Fibroblast of peridontal ligament (primary cell): ENCODE measurements at regions not wholly inside any gene's neighbourhood (a gene's known extent, or its start where the extent isn't known, plus 50 kb on each side); places are given as distances from the start of the nearest gene placed in this dataset.
"Not testable (repeated sequence)": the region's sequence is repeated elsewhere in the genome, so short reads cannot be mapped to it uniquely, and the experiment has no call there.

ENCODE experiments used
- DNase-seq: peaks from one replicate; pipeline ENCODE4 v3.0.0-alpha.2; 2010; ENCODE audit errors: extremely low read depth

DNA sequence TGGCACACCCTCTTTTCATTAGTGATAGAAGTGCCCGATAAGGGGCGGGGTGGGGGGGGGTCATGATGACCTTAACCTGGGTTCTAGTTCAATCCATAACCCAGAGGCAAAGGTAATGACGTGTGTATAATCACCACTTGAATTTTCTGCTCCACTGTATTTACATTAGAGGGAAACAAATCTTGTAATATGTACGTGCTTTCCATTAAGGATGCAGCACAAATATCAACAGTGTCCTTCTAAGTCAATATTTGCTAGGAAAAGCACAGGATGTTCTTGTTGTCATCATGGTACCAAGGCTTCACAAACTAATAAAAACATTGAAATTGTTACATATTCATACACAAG, 121.2 kb upstream of the SLC38A2 start:
- no peak for DNase-seq

DNA sequence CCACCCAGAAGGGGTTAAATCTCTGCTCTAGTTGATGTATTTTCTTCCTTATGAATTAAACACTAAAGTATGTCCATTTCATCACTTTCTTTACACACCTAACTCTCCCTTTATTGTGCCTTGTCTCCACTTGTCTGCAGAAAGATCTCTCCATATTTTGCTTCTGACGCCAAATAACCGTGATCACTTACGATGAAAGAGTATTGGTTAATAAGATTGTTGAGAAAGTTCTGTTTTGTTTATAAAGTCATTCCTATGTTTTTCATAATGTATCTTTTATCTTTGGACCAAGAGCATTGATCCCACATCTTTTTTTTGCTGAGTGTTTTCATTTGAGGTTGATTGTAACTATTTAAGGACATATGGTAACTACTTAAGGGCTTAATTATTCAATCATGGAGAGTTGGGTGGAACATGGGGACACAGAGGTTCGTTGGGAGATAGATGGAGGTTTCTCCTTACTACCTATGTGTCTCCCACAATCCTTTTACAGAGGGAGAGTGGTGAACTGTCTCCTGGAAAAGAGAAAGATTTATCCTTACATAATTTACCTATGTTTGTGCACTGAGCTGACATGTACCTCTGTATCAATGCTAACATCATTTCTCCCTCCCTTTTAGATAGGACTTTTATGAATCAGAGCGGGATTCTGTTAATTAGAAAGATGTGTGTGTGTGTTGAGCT, 120.7 kb upstream of the SLC38A2 start:
- DNase-seq: no peak

DNA sequence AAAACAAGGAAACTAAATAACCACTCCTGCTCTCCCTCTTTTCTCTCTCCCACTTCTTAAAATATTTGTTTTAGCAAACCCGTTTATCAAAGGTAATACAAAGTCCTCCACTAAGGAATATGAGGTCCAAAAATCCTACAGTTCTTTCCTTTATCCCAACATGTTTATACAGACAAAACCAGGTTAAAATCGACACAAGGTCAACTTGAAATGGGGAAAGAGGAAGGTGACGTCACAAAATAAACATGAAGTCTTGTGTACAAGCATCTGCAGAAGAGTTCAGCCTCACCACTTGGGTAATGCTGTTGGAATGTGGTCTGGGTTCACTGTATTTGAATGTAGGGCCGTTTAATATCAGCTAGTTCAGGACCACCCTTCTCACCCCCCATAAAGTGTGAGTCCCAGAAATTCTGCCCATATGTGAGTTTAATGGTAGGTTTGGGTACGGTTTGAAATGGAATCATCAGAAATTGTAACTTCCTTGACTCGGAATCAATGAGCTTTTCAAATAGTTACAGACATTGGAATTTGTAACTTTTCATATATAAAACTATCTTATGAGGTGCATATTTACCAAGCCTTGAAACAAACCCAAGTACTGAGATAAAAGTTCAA, 120.0 kb upstream of the SLC38A2 start:
- peak; percentile 79 for DNase-seq

DNA sequence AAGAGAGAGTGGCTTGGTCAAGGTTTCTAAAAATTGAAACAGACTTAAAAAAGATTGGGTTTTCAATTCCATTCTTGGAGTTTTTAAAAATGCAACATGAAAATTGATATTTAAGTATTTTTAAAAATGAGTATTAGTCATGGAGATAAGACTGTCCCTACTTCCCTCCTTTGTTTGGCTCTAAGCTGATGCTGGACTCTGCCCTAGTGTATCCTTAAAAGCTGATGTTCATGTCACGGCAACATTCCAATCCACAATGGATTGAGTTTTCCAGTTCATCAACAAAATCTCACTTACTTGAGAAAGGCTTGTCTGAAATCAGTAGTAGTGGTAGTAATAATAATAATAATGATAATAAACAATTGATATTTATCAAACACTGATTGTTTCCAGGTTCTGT, 119.0 kb upstream of the SLC38A2 start:
- DNase-seq: no peak

DNA sequence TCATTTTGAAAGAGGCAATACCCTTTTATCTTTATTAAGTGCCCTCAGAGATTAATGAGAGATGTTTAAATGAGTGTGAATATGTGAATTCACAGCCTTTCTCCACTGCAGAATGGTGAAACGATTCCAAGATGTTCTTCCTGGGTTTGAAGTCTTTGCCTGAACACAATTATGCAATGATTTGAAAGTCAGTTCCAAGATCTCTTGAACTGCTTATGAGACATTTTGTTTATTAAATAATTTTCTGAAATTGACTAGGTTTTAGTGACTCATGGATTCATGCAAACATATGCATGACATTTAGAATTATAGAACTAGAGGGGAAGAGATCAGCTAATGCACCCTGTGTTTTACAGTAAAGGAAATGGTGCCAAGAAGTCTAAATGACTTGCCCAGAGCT, 118.1 kb upstream of the SLC38A2 start:
- DNase-seq: peak; percentile 87

DNA sequence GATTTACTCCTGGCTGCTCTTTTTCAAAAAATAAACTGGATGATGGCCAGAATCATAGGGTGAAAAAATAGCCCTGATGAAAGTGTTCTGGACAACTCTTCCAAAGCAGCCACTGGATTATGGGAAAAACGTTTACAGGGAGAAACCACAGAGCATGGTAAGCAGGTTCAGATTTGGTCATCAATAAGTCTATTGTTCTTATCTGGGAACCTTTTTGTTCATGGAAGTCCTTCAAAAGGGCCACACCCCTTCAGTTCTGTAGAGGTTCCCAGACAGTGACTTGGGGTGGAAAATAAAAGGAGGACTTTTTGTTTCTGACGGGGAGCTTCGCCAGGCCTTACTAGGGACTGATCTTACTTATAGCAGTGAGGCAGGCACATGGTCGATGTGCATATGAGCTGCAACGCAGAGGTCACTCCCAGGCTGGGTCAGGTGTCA, 117.4 kb upstream of the SLC38A2 start:
- peak; percentile 25 for DNase-seq

DNA sequence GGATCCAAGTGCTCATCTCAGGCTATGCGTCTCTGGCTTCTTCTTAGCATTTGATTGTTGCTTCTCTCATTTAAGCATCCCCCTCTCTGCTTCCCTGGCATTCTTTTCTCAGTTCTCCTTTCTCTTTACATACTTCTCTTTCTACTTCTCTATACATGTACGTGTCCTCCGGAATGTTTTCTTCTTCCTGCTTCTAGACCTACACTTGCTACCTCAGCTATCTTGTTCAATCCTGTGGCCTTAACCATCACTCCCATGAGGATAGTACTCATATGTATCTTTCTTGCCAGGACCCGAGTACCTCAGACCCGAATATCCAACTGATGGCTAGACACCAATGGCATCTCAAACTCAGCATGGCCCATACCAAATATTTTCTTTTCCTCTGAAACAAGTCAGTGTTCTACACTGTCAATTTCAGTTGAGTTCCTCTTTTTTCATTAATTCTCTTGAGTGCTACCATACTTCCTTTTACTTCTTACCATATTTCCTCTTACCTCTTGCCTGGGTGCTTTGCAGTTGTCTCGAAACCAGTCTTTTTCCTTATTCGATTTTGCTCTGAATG, 115.1 kb upstream of the SLC38A2 start:
- DNase-seq: no peak

DNA sequence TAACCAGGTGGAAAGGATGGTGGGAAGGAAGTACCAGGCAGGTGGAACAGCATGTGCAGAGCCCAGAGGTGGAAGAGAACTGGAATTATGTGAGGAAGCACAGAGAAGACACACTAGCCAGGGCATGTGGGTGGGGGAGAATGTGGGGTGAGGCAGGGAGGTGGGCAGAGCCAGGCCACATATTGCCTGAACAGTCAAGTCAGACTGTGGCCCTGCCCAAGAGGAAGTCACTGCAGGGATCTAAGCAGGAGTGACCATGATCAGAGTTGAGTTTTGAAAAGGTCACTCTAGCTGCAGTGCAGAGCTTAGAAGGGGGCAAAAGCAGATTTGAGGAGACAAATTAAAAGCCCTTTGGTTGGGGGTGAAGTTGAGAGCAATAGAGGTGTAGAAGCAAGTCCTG, 114.0 kb upstream of the SLC38A2 start:
- no peak for DNase-seq

DNA sequence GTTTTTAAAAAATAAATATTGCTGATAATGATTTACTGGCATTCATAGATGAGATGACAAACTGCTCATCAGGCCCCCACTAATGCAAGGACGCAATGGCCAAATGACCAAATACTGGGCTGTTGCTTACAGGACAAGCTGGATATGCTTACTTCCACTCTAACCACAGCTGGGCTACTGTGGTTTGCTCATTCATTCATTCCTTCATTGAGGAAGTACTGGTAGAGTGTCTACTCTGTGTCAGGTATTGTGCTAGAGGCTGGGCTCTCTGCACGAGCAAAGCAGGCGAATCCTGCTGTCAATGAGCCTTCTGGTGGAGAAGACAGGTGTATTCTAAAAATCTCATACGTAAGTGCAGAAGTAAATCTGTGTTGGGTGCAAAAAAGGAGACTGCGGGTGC, 113.3 kb upstream of the SLC38A2 start:
- no peak for DNase-seq

DNA sequence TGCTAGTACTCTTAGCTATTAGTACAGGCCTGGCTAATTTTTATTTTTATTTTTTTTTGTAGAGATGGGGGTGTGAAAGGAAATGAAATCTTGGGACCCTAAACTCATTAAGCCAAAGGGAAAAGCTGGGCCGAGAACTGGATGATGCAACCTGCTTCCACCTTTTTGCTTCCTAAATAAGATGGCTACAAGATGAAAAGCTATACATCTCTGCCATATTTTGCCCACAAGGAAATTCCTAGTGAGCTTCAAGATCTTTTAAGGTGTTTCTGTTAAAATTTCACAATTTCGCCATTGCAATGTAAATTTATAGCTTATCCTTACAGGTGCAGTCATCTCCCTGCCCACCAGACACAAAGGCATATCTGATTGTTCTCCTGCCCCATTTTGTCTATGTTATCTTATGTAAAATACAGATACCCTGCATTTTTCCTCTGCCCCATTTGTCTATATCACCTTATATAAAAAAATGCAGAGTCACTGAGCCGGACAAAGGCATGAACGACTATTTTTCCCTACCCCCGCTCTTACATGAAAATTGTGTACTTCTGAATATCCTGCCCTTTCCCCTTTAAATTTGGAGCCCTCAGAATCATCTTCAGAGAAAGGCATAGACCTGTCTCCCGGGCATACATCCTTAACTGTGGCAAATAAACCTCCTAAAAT, 112.0 kb upstream of the SLC38A2 start:
- DNase-seq: no peak

DNA sequence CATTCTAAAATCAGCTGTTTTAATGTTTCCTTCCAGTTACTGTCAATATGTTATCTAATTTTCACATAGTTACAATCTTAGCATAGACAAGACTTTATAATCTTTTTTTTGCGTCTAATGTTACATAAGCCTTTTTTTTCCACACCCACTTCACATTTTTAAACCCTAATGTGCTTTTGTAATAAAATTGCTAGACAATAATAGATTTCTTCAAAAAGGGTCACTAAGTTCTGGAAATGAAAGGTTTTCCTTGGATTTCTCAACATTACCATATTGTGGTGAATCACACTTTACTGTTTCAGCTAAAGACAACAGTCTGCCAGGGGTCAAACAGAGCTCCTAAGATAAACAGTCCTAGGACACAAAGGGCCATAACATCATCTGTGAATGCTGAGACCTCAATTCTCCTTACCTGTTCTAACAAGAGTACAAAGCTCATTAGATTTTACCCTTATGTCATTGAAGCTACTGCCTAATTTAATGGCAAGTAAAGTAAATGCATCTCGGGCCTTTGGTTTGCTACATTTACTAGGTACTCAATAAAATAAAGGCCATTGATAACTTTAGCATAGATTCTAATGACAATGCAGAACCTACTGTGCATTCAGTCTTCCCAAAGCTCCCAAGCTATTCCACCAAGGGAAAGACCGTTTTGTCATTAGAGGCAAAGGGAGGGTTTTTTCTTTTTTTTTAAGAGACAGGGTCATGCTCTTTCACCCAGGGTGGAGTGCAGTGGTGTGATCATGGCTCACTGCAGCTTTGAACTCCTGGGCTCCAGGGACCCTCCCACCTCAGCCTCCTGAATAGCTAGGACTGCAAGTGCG, 111.2 kb upstream of the SLC38A2 start:
- peak; percentile 66 for DNase-seq

DNA sequence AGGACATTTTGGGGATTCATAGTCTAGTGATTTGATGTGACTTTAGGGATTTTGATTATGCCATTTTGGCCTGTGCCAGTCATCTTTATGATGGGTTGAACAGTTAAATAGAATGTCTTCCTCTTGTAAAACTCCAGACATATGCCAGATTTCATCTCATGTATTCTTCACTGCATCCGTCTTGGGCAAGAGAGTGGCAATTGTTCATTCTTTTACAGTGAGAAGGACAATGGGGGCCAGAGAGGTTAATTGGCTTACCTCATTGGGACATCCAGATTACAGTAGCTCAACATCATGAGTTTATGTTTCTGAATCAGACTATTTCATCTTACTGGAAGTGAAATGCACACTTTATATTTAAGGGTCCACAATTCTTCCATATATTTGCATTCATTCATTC, 108.2 kb upstream of the SLC38A2 start:
- peak; percentile 33 for DNase-seq

DNA sequence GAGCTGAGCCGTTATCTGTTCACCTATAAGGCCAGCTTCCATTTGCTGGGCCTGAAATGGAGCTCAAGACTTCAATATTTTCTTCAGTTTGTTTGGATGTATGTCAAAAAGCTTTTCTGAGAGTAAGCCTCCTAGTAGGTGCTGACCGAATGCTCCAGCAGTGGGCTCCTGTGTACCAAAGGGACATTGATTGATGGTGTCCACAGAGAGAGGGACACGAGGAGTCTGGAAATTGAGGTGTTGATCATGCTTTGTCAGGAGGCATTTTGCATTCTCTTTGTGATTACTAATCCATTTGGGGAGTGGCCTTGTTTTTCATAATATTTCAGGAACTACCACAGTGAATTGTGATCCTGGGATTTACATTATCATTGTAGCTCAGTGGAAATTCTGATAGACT, 107.7 kb upstream of the SLC38A2 start:
- DNase-seq: no peak

DNA sequence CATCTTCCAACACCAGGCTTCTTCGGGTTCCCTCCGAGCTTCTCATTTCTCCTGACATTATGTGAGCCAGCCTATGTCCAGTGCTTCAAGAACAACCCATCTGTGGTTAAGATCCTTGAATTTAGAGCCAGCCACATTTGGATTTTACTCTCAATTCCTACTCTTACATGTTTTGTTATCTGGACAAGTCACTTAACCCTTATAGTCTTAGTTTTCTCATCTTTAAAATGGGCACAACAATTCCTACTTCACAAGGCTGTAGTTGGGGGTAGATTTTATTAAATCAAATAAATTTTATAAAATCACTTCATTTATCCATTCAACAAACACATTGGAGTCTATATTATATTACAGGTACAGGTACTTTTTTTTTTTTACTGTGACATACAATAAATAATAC, 105.5 kb upstream of the SLC38A2 start:
- no peak for DNase-seq

DNA sequence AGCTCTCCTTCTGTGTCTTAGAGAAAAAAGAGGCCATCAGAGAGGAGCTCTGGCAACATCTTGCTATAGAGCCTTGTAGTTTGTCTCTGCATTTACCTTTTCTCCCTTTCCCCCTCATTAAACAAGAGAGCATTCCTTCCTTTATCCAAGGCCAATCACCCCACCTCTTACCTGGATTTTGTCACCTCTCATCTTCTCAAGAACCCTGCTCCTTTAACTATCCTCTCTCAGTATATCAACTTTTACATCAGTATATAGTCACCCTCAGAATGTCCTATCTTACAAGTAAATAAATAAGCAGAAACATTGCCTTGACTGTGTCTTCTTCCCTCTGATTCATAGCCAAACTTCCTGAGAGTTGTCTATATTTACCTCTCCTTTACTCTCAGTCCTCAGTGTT, 105.0 kb upstream of the SLC38A2 start:
- no peak for DNase-seq

DNA sequence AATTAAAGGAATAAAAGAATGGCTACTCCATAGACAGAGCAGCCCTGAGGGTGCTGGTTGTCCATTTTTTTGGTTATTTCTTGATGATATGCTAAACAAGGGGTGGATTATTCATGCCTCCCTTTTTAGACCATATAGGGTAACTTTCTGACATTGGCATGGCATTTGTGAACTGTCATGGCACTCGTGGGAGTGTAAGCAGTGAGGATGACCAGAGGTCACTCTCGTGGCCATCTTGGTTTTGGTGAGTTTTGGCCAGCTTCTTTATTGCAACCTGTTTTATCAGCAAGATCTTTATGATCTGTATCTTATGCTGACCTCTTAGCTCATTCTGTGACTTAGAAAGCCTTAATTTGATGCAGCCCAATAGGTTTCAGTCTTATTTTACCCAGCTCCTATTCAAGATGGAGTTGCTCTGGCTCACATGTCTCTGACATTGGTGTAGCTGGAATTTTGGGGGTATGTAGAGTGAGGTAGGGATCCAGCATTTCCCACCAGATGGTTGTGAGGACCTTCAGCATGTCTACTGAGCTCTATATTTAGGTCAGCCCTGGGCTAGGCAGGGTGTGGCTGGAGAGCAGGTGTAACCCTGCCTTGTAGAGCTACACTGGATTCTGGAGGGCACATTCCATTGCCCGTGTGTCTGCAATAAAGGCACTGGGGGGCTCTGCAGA, 103.5 kb upstream of the SLC38A2 start:
- no peak for DNase-seq

DNA sequence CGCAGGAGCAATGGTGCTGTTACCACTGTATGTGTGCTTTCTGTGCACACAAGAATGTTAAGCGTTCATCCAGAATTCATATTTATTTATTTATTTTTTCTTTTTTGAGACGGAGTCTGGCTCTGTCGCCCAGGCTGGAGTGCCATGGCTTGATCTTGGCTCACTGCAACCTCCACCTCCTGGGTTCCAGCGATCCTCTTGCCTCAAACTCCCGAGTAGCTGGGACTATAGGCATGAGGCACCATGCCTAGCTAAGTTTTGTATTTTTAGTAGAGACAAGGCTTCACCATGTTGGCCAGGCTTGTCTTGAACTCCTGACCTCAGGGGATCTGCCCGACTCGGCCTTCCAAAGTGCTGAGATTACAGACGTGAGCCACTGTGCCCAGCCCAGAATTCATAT, 101.8 kb upstream of the SLC38A2 start:
- not testable (repeated sequence) for DNase-seq

DNA sequence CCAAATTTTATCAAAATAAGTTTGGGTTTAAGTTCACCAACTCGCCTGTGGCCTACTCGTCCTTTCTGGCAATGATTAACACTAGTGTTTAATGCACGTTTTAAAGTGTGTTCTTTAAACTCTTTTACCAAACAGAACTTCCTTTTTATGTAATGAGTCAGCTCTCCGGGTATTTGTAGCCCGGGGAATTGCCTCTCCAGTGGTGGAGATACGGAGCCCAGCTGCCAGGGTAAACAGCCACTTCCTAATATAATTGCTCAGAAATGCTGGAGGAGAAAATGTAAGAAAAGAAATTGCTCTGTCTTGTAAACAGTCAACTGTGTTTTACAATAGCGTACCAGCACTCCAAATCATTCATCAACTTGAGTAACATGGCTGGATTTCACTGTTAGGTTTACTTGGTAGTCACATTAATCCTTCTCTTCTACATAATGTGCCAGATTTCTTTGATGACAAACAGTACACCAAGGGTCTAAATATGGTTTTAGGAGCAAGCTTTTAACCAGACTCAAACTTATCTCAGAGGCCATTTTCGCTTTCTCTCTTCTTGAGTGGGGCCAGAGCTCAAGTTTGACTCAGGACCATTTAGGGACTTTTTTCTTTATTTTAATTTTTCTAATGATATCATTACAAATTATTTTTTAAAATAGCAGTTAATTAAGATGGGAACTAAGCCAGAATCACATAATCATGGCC, 101.2 kb upstream of the SLC38A2 start:
- DNase-seq: peak; percentile 96

DNA sequence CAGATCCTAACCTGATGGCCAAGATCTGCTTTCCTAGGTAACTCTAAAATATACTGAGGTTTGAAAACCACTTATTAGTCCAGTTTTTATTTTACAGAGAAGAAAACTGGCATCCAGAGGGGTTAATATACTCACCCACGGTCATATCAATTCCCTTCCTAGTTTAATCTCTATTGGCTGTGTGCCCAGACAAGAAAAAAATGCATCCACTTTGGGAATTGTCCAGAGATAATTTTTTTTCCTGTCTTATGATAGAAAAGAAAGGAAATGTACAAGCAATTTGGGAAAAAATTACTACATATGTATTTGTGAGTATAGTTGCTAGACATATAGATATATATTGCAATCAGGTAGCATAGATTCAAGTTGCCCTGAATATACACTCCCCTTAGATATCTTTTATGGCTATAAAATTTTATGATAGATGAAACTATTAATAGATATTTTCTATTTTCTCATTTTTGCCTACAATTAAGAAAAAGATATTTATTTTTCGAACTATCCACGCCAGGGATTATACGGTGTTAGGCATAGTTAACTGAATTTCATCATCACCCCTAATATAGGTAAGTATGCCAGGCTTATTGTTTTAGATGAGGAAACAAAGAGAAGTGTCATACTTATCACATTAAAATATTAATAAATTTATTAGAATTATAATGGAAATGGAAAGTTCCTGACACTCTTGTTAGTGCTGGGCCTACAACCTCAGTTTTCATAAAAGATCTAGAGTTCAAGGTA, 100.5 kb upstream of the SLC38A2 start:
- DNase-seq: peak; percentile 69

DNA sequence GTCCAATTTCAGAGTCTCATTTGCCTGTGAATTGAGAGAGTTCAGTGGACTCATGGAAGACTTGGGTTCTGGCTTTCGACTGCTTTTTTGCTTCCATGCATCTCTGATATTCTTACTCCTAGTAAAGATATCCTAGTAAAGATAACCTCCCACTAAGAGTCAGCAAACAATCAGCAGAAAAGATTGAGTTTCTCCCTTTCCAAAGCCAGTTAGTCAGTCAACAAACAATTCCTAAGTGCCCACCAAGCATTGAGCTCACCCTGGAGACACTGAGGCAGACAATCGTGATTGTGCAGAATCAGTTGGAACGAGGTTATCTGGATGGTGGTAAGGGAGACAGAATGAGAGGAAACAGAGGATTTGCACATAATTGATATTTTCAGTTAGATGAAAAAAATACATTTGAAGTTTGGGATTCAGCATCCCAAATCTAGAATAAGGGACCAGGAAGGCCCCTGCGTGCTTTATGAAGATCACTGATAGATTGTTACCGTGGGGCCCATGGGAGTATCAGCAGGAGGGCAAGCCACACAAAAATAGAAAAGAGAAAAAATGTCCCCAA, 99.7 kb upstream of the SLC38A2 start:
- no peak for DNase-seq
